Right atrium auricular region (tissue), 2 donors: ENCODE measurements at regions not wholly inside any gene's neighbourhood (a gene's known extent, or its start where the extent isn't known, plus 50 kb on each side); places are given as distances from the start of the nearest gene placed in this dataset.
"Not testable (repeated sequence)": the region's sequence is repeated elsewhere in the genome, so short reads cannot be mapped to it uniquely, and the experiment has no call there.

ENCODE experiments used
- DNase-seq: peaks from one replicate; pipeline ENCODE4 v3.0.0-alpha.2; 2019; ENCODE audit warnings: low spot score
- H3K27ac ChIP-seq, 2 donors: fragments of 200-600 bp; sonication (generic); 1 replicate in 1 of 2; 2 replicates in 1 of 2; pipeline ENCODE4 v1.5.1; 2016 to 2019
- H3K27me3 ChIP-seq, 2 donors: fragments of 200-600 bp; sonication (generic); one replicate each; pipeline versions ENCODE4 v1.5.1 to v1.6.0; 2017 to 2019
- H3K36me3 ChIP-seq: fragments of 200-600 bp; sonication (generic); one replicate; pipeline ENCODE4 v1.5.1; 2016
- H3K4me1 ChIP-seq, 2 donors: fragments of 200-600 bp; sonication (generic); one replicate each; pipeline versions ENCODE4 v1.5.1 to v1.6.0; 2017 to 2019
- H3K4me3 ChIP-seq, 2 donors: fragments of 200-600 bp; sonication (generic); 1 replicate in 1 of 2; 2 replicates in 1 of 2; pipeline ENCODE4 v1.5.1; 2017 to 2019; ENCODE audit warnings: mild to moderate bottlenecking in 1 of 2, moderate library complexity in 1 of 2
- H3K9me3 ChIP-seq, 2 donors: fragments of 200-600 bp; sonication (generic); one replicate each; pipeline ENCODE4 v1.5.1; 2019
- CTCF ChIP-seq, 2 donors: fragments of 200-600 bp; sonication (generic); IDR thresholded peaks; one replicate each; pipeline ENCODE4 v1.5.1; 2019; ENCODE audit warnings: antibody characterized with exemption in 2 of 2

- H3K4me1 ChIP-seq = no peaks in the 10 kb centered on the region
- no peak overlapping the region for H3K4me3 ChIP-seq
- no peak overlapping the region for H3K27ac ChIP-seq
- no peak for TF ChIP-seq CTCF (IDR thresholded peaks at IDR 0.05)
- no peak for DNase-seq
- peaks cover 0 to 12% of the 10 kb centered on the region in 2 donors for H3K9me3 ChIP-seq
- H3K36me3 ChIP-seq = no peaks in the 10 kb centered on the region
- no peaks in the 10 kb centered on the region for H3K27me3 ChIP-seq
These were observed 77.8 kb downstream of the GCNT4 start for GRCh38 chr5:74974451-74975091.

- Histone ChIP-seq H3K27me3 (no peaks in the 10 kb centered on the region), H3K9me3 (peaks cover 0 to 12% of the 10 kb centered on the region in 2 donors), H3K4me3 (no peak overlapping the region), H3K27ac (no peak overlapping the region), H3K4me1 (no peaks in the 10 kb centered on the region), H3K36me3 (no peaks in the 10 kb centered on the region)
- no peak for TF ChIP-seq CTCF (IDR thresholded peaks at IDR 0.05)
- no peak for DNase-seq
These were observed 78.7 kb downstream of the GCNT4 start for GRCh38 chr5:74973694-74974093.

GRCh38 chr5:74971947-74972460, 80.4 kb downstream of the GCNT4 start:
- Histone ChIP-seq H3K27me3 (no peaks in the 10 kb centered on the region), H3K36me3 (no peaks in the 10 kb centered on the region), H3K9me3 (peaks cover 0 to 12% of the 10 kb centered on the region in 2 donors), H3K4me1 (no peaks in the 10 kb centered on the region), H3K4me3 (no peak overlapping the region), H3K27ac (no peak overlapping the region)
- no peak for DNase-seq
- no peak for TF ChIP-seq CTCF (IDR thresholded peaks at IDR 0.05)

GRCh38 chr5:74970891-74971290, 81.5 kb downstream of the GCNT4 start:
- not testable (repeated sequence) for H3K27ac ChIP-seq

GRCh38 chr5:74969726-74970125, 82.6 kb downstream of the GCNT4 start:
- TF ChIP-seq CTCF (IDR thresholded peaks at IDR 0.05) = no peak
- Histone ChIP-seq H3K36me3 (no peaks in the 10 kb centered on the region), H3K4me1 (no peaks in the 10 kb centered on the region), H3K27ac (no peak overlapping the region), H3K27me3 (no peaks in the 10 kb centered on the region), H3K9me3 (peaks cover 0 to 6% of the 10 kb centered on the region in 2 donors), H3K4me3 (no peak overlapping the region)
- no peak for DNase-seq

More at GRCh38 chr5:74970891-74971290, 81.5 kb downstream of the GCNT4 start:
- H3K4me1 ChIP-seq, H3K4me3 ChIP-seq, DNase-seq, H3K27me3 ChIP-seq, H3K36me3 ChIP-seq: not testable (repeated sequence)
- H3K9me3 ChIP-seq = peaks cover 0 to 12% of the 10 kb centered on the region in 2 donors

- Histone ChIP-seq H3K27me3 (no peaks in the 10 kb centered on the region), H3K4me1 (no peaks in the 10 kb centered on the region)
These were observed 86.0 kb downstream of the GCNT4 start for GRCh38 chr5:74966141-74967026.

More at GRCh38 chr5:74966141-74967026, 86.0 kb downstream of the GCNT4 start:
- H3K36me3 ChIP-seq = no peaks in the 10 kb centered on the region
- no peaks in the 10 kb centered on the region for H3K9me3 ChIP-seq
- DNase-seq = no peak
- H3K27ac ChIP-seq = no peak overlapping the region
- H3K4me3 ChIP-seq = no peak overlapping the region
- TF ChIP-seq CTCF (IDR thresholded peaks at IDR 0.05) = no peak
